GM12873 (cell line): ENCODE measurements at regions not wholly inside any gene's neighbourhood (a gene's known extent, or its start where the extent isn't known, plus 50 kb on each side); places are given as distances from the start of the nearest gene placed in this dataset.

Experiments used
- CTCF ChIP-seq: IDR thresholded peaks from 2 replicates; pipeline ENCODE4 v1.5.1; 2012; ENCODE audit warnings: low read depth, mild to moderate bottlenecking, moderate library complexity, low read length, control low read depth; ENCODE audit not compliant: insufficient read depth; ENCODE audit errors: missing control alignments

GRCh38 chr14:105666420-105666819 is 140.0 kb downstream of the TMEM121 start:
- no peak for TF ChIP-seq CTCF

GRCh38 chr14:105678996-105679958 is 152.9 kb downstream of the TMEM121 start:
- TF ChIP-seq CTCF: peak; percentile 8

GRCh38 chr14:105680736-105681098 is 154.3 kb downstream of the TMEM121 start:
- peak; percentile 2 for TF ChIP-seq CTCF

- TF ChIP-seq CTCF: peak; percentile 37
Measured at GRCh38 chr14:105681606-105682185, 155.3 kb downstream of the TMEM121 start.

GRCh38 chr14:105682956-105683570 is 156.7 kb downstream of the TMEM121 start:
- no peak for TF ChIP-seq CTCF

- no peak for TF ChIP-seq CTCF
Measured at GRCh38 chr14:105685003-105685402, 158.6 kb downstream of the TMEM121 start.

GRCh38 chr14:105689722-105690121 is 163.3 kb downstream of the TMEM121 start:
- no peak for TF ChIP-seq CTCF
